CD4-positive, alpha-beta T cell treated with Interleukin-4 for 1 hour (primary cell): ENCODE measurements at regions not wholly inside any gene's neighbourhood (a gene's known extent, or its start where the extent isn't known, plus 50 kb on each side); places are given as distances from the start of the nearest gene placed in this dataset.
"Not testable (repeated sequence)": the region's sequence is repeated elsewhere in the genome, so short reads cannot be mapped to it uniquely, and the experiment has no call there.

Source experiments
- DNase-seq, 2 donors: peaks; one replicate each; pipeline ENCODE4 v3.0.0-alpha.2; 2020 to 2022

DNA sequence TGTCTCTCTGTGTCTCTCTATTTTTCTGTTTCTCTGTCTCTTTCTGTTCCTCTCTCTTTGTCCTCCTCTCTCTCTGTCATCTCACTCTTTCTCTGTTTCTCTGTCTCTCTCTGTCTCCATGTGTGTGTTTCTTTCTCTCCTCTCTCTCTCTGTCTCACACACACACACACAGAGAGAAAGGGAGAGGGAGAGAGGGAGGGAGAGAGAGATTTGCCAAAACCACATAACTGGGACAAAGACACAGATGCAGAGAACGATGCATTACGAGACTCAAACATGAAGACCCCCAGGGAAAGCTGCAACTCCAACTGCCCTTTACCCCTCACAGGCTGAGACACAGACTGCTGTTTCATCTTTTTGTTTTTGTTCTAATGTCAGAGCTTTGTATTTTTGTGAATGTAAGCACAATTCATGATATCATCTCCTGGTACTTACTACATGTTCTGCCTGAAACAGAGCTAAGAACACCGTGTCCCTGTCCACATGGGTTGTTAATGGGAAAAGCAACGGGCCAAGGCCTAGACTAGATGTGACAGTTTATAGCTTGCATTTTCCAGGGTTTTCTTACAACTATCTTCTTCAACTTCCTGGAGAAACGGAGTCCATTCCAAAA lies 177.1 kb upstream of the ARID1B start:
- DNase-seq: no peak

DNA sequence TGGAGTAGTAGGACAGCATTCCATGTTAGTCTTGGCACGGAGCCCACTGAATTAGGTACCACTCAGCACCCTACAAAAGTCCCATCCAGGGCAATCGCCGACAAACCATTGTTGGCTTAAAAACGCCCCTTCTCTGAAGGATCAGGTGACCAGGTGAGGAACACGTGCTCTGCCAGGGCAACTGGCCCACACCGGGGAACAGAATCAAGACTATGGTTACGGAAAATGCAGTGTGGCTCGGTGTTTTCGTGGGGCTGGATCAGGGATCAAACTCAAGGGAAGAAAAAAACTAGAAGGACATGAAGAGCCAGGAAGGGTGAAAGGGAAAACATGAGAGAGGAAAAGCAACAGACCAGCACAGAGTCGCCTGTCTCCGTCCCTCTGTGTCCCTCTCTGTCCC lies 177.8 kb upstream of the ARID1B start:
- no peak for DNase-seq

DNA sequence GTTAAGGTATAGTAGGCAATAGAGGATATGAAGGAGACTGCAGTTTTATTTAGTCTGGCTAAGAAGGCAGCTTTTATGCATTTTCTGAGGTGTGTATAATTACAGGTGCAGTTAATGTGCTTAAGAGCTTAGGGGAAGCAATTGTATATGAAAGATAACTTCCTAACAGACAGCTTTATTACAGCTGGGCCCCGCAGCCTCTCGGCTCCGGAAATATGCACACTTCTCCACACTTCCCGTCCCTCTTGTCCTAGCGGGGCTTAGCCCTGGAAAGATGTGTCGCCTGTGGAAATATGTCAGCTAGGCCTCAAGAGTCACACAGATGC lies 178.4 kb upstream of the ARID1B start:
- no peak for DNase-seq

DNA sequence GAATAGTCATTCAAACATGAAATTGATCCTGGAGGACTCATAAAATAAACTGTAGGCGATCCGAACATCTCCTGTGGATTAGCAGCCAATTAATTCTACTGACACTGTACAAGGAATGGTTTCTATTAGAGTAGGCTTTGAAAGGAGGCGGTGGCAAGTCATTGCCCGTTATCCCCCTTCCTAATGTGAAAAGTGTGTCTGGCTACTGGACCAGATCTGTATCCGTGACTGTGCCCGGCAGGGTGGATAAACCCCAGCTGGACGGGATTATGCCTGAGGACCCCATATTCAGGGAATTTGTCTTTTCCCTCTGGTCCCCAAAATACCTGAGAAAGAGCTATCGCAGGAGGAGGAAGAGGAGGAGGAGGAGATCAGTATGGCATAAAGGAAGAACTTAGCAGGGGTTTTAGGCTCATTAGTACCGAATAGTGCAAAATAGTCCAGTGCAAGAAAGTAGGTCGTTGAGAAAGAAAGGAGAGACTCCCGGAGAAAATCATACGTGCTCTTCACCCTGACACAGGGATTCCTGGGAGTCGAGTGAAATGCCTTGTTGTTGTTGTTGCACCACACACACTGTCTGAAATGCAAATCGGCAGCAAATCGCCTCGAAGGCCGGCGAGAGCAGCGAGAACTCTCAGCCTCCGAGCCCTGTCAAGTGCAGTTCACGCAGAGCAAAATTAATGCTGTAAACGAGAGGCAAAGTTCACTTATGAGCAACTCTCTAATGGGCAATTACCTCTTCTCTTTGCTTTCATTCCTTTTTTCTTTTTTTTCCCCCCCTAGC lies 178.9 kb upstream of the ARID1B start:
- no peak for DNase-seq

DNA sequence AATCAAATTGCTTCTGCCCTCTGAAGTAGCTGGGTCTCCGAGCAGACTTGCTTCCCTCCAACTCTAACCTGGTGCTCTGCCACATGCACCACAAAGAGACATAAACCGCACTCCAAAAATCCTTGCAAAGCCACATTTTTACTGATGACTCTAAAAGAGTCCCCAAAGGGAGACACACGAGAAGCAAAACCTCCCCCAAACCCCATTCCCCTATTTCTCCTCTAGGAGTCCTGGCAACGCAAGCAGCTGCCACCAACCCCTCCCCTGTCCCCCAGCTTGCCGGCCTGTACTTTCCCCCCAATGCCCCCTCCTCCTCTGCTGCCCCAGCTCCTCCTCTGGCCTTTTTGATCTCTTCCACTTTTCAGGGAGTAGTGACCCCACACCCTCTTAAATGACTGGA lies 180.1 kb upstream of the ARID1B start:
- DNase-seq: no peak

DNA sequence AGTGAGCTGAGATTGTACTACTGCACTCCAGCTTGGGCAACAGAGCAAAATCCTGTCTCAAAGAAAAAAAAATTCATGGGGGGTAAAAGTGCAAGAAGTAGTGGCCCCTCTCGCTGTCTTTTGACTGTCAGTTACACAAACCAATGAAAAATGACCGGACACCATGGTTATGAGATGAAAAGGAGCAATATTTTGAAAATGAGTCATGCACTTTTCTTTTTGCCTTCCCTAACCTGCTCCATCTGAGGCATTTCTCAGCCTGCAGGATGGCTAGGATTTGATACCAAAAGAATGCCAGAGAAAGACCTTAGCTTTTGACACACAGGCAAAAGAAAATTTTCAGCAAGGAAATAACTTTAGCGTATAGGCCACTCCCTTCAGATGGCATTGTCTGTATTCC lies 181.7 kb upstream of the ARID1B start:
- DNase-seq: no peak

DNA sequence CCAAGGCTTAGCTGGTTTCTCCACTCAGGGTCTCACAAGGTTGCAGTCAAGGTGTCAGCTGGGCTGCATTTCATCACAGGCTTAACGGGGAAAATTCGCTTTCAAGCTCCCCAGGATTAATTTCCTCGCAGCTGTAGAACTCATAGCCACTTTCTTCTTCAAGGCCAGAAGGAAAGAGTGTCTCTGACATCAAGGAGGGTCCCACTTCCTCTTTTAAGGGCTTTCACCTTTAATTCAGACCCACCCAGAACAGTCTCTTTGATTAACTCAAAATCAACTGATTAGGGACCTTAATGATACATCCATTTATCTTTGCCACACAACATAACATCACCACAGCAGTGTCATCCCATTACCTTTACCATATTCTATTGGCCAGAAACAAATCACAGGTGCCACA lies 183.3 kb upstream of the ARID1B start:
- no peak for DNase-seq

DNA sequence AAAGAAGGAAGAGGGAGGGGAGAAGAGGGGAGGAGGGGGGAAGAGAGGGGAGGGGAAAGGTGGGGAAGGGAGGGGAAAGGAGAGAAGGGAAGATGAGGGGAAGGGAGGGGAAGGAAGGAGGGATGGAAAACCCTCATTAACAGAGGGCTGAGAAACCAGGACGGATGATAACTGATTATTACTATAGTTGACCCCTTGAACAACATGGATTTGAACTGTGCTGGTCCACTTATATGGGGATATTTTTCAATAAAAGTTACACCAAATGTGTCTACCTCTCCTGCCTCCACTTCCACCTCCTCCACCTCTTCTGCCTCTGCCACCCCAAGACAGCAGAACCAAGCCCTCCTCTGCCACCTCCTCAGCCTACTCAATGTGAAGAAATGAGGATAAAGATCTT lies 184.1 kb upstream of the ARID1B start:
- no peak for DNase-seq

DNA sequence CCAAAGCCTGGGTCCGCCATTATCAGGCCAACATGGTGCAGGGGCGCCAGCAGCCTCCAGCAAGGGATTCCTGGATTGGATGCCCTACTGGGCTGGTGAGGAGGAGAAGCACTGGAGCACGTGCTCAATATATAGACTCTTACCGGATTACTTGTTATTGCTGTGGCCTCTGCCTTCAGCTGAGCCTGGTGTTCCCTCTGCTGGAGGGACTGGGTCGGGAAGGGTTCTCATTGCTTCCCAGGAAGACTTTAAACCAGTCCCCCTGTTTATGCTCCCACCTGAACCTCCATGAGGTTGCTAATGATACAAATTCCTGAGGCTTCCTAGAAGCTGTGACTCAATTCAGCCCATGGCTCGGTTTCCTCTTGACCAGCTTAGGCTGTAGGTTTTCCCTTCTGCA lies 186.7 kb upstream of the ARID1B start:
- no peak for DNase-seq

DNA sequence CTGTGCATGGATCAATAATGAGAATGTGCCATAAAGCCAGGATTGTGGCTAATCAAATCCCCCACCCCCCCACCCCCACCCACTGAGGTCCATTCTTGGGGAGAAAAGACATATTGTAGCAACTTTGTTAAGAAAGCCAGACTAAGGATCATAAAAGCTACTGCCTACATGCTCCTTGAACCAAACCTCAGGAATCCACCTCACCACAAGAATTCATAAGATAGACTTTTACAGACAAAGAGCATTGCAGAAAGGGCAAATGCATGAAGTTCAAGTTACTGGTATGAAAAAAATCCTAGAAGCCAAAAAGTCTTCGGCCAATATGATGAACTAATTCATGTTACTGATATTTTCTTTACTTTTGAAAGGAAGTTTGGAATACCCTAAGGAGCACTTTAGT lies 187.9 kb upstream of the ARID1B start:
- DNase-seq: no peak

DNA sequence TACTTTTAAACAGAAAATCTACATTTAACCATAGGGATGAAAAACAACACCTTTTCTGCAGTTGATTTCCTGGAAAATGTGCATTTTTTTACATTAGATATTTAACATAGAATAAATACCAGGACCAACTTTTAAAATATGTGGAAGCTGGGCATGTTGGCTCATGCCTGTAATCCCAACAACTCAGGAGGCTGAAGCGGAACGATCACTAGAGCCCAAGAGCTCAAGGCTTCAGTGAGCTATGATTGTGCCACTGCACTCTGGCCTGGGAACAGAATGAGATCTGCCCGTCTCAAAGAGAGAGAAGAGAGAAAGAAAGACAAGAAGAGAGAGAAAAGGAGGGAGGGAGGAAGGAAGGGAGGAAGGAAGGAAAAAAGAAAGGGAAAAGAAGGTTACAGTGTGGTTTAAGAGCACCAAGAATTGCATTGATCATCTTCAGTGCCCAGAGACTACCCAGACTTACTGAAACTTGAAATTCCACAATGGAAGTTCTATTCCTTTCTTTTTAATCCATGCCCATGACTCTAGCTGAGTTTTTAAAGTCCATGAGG lies 189.4 kb upstream of the ARID1B start:
- no peak for DNase-seq

DNA sequence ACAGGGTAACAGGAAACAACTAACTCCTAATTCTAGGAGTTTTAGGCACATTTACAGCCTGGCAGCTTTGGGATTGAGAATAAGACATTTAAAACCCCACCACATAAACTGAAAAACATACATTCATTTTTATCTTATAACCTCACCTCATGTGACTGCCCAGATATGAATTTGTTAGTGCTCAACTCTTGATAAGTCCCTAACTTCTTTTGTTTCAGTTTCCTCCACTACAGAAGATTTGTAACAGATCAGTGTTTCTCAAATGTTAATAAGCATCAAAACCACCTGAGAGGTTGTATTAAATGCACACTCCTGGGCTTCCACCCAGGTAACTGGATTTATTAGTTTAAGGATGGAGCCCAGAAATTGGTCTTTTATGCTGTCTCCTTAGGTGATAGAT lies 190.1 kb upstream of the ARID1B start:
- DNase-seq: no peak

DNA sequence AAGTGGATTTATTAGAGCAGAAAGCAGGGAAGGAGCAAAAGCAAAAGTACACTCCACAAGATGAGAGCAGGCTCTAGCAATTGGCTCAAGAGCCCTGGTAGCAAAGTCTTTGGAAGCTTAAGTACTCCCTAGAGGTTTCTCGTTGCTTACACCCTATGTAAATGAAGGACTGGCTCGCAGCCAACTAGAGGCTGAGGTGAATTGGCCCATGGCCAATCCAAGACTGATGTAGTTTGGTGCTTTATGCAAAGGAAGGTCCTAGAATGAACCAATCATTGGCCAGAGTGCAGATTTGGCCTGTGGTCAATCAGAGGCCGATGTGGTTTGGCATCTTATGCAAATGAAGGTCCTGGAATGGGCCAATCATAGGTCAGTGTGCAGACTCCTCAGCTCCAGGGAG lies 191.3 kb upstream of the ARID1B start:
- no peak for DNase-seq

DNA sequence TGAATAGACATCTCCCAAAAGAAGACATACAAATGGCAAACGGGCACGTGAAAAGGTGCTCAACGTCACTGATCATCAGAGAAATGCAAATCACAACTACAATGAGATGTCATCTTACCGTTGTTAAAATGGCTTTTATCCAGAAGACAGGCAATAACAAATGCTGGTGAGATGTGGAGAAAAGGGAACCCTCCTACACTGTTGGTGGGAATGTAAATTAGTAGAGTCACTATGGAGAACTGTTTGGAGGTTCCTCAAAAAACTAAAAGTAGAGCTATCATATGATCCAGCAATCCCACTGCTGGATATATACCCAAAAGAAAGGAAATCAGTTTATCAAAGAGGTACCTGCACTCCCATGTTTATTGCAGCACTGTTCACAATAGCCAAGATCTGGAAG lies 193.1 kb upstream of the ARID1B start:
- not testable (repeated sequence) for DNase-seq

DNA sequence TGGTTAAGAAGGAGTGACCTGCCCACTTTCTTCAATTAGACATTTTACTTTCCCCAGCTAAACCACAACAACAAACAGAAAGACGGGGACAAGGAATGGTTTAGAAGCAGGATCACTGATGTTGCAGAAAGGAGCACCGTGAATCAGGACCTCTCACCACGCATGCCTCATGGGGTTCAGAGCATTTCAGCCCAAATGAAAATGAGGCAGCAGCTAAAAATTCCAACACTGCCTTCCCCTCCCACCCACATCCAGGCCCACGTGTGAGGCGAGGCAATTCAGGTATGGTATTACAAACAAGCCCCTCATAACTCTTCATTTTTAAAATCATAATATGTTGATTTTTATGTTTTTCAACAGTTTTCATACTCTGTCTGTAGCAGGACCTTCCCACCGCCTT lies 194.1 kb upstream of the ARID1B start:
- no peak for DNase-seq

DNA sequence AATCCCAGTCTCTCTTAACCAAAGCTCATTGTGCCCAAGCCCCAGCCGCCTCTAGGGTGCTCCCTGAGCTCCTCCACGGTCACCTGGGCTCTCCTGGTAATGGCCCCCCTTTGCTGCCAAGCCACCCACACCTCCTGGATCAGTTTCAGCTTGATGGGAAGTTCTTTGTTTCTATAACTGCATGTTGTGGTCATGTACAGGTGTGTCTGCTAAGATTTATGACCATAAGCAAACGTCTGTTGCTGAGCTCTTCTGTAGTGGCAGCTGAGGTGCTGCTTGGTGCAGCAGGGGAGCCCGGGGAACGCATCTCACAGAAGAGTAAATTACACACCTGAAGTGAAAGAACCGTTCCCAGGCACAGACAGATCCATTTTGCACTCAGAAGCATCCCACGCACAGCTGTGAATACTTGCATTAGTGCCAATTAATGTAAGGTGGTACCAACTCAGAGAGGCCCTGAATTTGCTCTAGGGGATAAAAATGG lies 194.6 kb upstream of the ARID1B start:
- no peak for DNase-seq

DNA sequence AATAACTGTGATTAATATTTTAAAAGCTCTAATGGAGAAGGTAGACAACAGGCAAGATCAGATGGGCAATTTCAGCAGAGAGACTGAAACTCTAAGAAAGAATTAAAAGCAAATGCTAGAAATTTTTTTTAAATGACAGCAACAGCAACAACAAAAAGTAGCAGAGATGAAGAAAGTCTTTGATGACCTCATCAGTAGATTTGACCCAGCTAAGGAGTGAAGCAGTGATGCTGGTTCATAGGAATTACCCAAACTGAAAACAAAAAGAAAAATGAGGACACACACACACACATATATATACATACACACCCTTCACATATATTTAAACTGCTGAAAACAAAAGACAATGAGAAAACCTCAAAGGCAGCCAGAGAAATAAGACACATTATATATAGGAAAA lies 197.6 kb upstream of the ARID1B start:
- DNase-seq: no peak

DNA sequence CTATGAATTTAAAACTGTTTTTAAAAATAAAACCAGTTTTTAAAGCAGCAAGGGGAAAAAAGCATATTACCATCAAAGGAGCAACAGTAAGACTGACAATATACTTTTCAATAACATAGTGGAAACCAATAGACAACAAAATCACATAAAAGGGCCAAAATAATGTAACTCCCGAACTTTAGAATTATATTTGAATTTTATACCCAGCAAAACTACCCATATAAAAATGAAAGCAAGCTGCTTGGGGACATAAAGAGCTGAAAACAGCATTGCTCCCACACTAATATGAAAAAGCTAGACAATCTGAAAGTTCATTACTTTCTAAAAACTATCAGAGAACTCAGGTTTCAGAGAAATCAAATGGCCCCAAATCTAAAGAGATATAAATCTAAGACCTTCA lies 199.4 kb upstream of the ARID1B start:
- no peak for DNase-seq

DNA sequence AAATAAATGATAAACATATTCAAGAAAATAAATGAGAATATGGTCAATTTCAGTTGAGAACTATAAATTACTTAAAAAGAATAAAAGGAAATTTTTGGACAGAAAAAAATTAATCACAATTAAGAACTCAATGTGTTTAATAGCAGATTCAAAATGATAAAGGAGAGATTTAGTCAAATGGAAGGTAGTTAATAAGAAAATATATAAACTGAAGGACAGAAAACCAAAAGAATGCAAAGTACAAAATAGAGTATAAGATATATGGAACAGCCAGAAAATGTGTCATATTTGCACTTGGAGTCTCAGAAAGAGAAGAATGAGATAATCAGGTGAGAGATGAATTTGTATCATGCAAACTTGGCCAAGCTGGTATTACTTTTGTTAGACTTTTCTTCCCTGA lies 201.8 kb upstream of the ARID1B start:
- DNase-seq: no peak

DNA sequence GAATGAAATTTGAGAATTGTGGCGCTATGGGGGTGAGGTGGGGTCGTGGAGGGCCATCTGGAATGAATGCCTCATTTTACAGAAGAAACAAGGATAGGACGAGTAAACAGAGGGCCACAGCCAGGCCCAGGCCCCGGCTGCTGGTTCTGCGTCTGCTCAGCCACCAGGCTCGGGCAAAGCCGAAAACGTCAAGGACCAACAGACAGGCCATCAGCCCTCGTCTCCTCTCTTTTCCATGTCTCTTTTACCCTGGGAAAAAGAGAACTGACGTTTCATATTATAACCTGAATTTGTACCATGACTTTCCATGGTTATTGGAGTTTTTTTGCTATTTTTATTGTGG lies 212.4 kb upstream of the ARID1B start:
- DNase-seq: no peak

DNA sequence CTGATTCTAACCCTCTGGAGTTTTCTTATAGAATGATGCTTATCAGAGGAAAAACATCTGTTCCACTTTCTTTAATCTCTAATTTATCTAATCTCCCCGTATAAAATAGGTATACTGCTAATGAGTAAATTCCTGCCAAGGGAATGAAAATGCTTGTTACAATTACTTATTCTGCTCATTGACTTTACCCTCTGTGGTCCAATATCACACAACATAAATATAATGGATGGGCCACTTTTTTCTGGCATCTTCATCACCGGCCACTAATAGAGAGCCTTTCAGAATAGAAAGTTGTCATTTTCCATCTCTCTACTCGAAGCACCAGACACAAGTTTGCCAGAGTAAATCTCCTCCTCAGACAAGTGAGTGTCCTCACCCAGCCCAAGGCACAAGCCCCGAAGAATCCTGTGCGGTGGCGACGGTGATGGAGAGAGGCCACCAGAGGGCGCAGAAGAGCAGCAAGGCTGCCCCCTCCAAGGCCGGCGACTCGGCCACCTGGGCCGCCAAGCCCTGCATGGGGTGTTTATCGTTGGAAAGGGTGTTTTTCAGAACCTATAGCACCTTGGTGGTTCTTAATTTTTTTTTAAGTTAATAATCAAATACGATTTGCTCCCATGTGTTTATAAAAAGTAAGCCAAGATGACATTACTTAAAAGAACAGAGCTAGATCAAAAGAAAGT lies 212.9 kb upstream of the ARID1B start:
- DNase-seq: peak; percentile 67 to 73

DNA sequence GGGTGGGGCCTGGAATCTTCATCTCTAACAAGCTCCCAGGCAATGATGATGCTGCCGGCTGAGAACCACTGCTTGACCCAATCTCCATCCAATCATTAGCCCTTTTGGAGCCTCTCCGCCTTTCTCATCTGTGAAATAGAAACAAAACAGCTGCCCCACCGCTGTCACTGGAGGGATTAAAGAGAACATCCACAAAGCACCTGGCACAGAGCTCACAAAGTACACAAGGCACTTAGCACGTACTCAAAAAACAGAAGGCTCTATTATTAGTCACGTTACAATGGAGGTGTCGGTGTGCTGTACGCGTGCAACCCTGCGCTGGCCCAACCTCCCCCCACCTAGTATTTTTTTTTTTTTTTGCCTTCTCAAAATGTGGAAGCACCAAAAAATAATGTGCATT lies 213.5 kb upstream of the ARID1B start:
- no peak for DNase-seq

DNA sequence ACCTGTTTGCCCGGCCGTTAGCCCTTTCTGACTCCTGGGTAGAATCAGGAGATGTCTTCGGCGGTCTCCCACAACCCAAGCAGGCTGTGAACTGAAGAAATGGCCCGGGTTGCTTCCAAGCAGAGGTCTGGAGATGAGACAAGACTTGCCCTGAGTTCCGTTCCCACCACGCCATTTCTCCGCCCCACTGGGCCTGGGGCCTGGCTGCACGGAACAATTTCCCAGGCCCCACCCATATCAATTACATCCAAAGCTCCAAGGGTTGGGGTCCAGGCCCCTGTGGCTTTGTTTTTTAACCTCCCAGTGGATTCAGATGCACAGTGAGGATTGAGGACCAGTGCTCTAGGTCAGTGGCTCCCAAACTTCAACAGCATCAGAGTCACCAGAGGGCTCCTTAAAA lies 214.5 kb upstream of the ARID1B start:
- DNase-seq: no peak

DNA sequence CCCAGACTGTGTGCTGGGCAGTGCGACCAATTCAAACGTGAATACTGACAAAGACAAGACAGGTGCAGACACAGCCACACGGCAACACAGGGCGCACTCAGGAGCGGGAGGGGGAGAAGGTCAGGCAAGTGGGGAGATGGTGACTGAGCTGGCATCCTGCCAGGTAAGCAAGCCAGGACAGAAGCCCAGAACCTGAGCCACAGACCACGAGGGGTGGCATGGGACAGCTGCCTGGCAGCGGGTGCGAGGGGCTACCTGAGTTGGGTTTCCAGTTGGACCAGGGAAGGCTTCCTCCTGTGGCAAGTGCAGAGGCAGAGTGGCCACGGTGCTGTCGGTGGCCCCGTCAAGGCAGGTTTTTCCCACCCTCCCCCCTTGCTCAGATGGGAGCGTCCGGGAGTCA lies 215.2 kb upstream of the ARID1B start:
- DNase-seq: no peak
